ENCODE measurements at regions not wholly inside any gene's neighbourhood (a gene's known extent, or its start where the extent isn't known, plus 50 kb on each side); places are given as distances from the start of the nearest gene placed in this dataset.

GRCh38 chr12:13340149-13340548, 143.6 kb downstream of the EMP1 start:
- no peak for TF ChIP-seq POLR2A (IDR thresholded peaks at IDR 0.05; ENCODE audit: low read depth, low read length)
- TF ChIP-seq CTCF (conservative IDR thresholded peaks at IDR 0.05; ENCODE audit: low read depth, low read length), result no peak
- TF ChIP-seq USF2 (IDR thresholded peaks at IDR 0.05; ENCODE audit: low read depth, low read length), result no peak
- TF ChIP-seq SMC3 (IDR thresholded peaks at IDR 0.05; ENCODE audit: low read depth, low read length), result no peak

All from IMR-90 (cell line).